ENCODE measurements at regions not wholly inside any gene's neighbourhood (a gene's known extent, or its start where the extent isn't known, plus 50 kb on each side); places are given as distances from the start of the nearest gene placed in this dataset.

DNA sequence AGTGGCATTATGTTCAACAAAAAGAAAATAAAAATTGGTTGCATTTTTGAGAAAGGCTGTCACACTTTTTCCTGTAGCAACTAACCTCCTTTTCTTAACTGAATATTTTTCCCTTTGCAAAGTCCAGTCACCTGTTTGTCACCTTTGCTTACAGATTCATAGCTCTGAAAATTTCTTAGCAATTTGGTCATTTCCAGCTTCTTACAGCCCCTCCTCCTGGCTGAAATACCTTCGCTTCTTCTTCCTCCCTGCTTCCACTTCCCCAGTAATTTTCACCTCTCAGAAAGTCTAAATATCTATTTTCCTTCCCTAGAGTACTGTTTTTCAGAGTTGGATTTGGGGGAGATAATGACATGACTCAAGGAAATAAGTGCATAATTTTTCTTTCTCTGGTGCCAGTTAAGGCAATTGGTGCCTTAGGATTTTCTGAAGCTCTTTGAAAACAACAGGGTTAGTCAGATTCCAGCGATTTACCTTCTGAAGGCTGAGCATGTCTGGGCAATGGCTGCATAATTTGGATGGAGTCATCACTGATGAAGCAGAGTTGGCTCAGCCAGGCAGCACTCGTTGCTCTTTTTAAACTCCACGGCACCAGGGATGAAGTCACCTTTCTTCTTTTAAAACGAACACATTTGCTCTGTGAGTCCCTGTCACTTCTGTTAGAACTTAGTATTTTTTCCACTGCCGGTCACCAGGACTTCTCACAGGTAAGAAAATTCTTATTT, 62.1 kb upstream of the AMOTL1 start:
- CTCF ChIA-PET: no interaction called here
- TF ChIP-seq POLR2A (IDR thresholded peaks at IDR 0.05; ENCODE audit: low read depth, low read length) (no peak), BHLHE40 (IDR thresholded peaks at IDR 0.05; ENCODE audit: low read depth, low read length) (no peak), MXI1 (IDR thresholded peaks at IDR 0.05; ENCODE audit: borderline replicate concordance, low read depth, low read length) (no peak), MAZ (IDR thresholded peaks at IDR 0.05; ENCODE audit: borderline replicate concordance, low read depth, low read length) (no peak), CHD1 (IDR thresholded peaks at IDR 0.05; ENCODE audit: low read depth, low read length) (no peak), RCOR1 (IDR thresholded peaks at IDR 0.05; ENCODE audit: insufficient replicate concordance, low read length) (no peak), CEBPB (IDR thresholded peaks at IDR 0.05; ENCODE audit: low read depth, low read length) (no peak), SMC3 (IDR thresholded peaks at IDR 0.05; ENCODE audit: low read depth, low read length) (no peak), NFE2L2 (IDR thresholded peaks at IDR 0.05; ENCODE audit: low read depth, low read length) (no peak), RFX5 (IDR thresholded peaks at IDR 0.05; ENCODE audit: low read depth, low read length) (no peak), FOS (IDR thresholded peaks at IDR 0.05; ENCODE audit: low read depth, low read length) (no peak), MAFK (IDR thresholded peaks at IDR 0.05; ENCODE audit: low read depth, low read length) (no peak), RAD21 (IDR thresholded peaks at IDR 0.05; ENCODE audit: low read length) (no peak)
- TF ChIP-seq, protein P1, sequence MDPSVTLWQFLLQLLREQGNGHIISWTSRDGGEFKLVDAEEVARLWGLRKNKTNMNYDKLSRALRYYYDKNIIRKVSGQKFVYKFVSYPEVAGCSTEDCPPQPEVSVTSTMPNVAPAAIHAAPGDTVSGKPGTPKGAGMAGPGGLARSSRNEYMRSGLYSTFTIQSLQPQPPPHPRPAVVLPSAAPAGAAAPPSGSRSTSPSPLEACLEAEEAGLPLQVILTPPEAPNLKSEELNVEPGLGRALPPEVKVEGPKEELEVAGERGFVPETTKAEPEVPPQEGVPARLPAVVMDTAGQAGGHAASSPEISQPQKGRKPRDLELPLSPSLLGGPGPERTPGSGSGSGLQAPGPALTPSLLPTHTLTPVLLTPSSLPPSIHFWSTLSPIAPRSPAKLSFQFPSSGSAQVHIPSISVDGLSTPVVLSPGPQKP (IDR thresholded peaks at IDR 0.05; ENCODE audit: borderline replicate concordance, low read depth, low read length): no peak
- TF ChIP-seq, protein P2, sequence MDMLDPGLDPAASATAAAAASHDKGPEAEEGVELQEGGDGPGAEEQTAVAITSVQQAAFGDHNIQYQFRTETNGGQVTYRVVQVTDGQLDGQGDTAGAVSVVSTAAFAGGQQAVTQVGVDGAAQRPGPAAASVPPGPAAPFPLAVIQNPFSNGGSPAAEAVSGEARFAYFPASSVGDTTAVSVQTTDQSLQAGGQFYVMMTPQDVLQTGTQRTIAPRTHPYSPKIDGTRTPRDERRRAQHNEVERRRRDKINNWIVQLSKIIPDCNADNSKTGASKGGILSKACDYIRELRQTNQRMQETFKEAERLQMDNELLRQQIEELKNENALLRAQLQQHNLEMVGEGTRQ (IDR thresholded peaks at IDR 0.05; ENCODE audit: low read depth, low read length): no peak
- TF ChIP-seq, protein P3, sequence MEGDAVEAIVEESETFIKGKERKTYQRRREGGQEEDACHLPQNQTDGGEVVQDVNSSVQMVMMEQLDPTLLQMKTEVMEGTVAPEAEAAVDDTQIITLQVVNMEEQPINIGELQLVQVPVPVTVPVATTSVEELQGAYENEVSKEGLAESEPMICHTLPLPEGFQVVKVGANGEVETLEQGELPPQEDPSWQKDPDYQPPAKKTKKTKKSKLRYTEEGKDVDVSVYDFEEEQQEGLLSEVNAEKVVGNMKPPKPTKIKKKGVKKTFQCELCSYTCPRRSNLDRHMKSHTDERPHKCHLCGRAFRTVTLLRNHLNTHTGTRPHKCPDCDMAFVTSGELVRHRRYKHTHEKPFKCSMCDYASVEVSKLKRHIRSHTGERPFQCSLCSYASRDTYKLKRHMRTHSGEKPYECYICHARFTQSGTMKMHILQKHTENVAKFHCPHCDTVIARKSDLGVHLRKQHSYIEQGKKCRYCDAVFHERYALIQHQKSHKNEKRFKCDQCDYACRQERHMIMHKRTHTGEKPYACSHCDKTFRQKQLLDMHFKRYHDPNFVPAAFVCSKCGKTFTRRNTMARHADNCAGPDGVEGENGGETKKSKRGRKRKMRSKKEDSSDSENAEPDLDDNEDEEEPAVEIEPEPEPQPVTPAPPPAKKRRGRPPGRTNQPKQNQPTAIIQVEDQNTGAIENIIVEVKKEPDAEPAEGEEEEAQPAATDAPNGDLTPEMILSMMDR (conservative IDR thresholded peaks at IDR 0.05; ENCODE audit: low read depth, low read length): no peak
- no peak overlapping the region for H3K9ac ChIP-seq (ENCODE audit: low read depth, low read length)
- WGBS, 2 experiments (ENCODE audit: extremely low coverage in 2 of 2, insufficient read length in 1 of 2): no CpG with 5 or more reads among the region's 6 CpGs
- dilution Hi-C loops (cut with HindIII; ENCODE audit: low sequenced_read_pairs, unreplicated experiment) (no loop called here), in situ Hi-C loops (cut with MboI; ENCODE audit: low sequenced_read_pairs) (no loop called here), intact Hi-C loops (cut with micrococcal nuclease) (no loop called here)
- no peak overlapping the region for H3K4me3 ChIP-seq (ENCODE audit: insufficient read depth, low read depth, low read length)
- H3K27ac ChIP-seq (ENCODE audit: insufficient read depth, low read length): no peak overlapping the region
- no peaks in the 10 kb centered on the region for H3K9me3 ChIP-seq (ENCODE audit: control insufficient read depth, insufficient read depth, low read length)
- H3K4me1 ChIP-seq (ENCODE audit: control insufficient read depth, insufficient read depth, low read length): no peaks in the 10 kb centered on the region
- peaks cover 10% of the 10 kb centered on the region for H3K27me3 ChIP-seq (ENCODE audit: control insufficient read depth, insufficient read depth, low read length)
- no peak overlapping the region for H2BK20ac ChIP-seq (ENCODE audit: low read depth, low read length)
- no peaks in the 10 kb centered on the region for H4K20me1 ChIP-seq (ENCODE audit: insufficient read depth, low read length)
- no peak overlapping the region for H3K56ac ChIP-seq (ENCODE audit: extremely low read depth, insufficient read depth, low read length)
- no peak overlapping the region for H3K18ac ChIP-seq (ENCODE audit: low read depth, low read length)
- no peak overlapping the region for H2BK5ac ChIP-seq (ENCODE audit: low read depth, low read length, poor library complexity, severe bottlenecking)
- H2AK5ac ChIP-seq (ENCODE audit: low read depth, low read length): no peak overlapping the region
- ATAC-seq (ENCODE audit: low read depth) (peak; percentile 53; the same call in 1 of the 2 replicates), DNase-seq (peak; percentile 37)
- no peak overlapping the region for H4K8ac ChIP-seq (ENCODE audit: low read depth in 2 of 2, low read length in 2 of 2)
- H2AFZ ChIP-seq (replicated peaks; ENCODE audit: low read length, poor library complexity): no peak overlapping the region
- H2AK9ac ChIP-seq (replicated peaks; ENCODE audit: low read depth, low read length, poor library complexity): no peak overlapping the region
- H2BK15ac ChIP-seq (ENCODE audit: low read depth, low read length): no peak overlapping the region
- H3K14ac ChIP-seq (replicated peaks; ENCODE audit: low read depth, low read length): 0 out of 2 replicates have a peak overlapping the region, but pooled peaks have one; percentile 45
- POLR2A ChIA-PET (ENCODE audit: unreplicated experiment): no interaction called here
- no peak overlapping the region for H4K91ac ChIP-seq (ENCODE audit: insufficient read depth, low read depth, low read length)
- no peak overlapping the region; the same call in 1 of the 2 replicates for H3K4me2 ChIP-seq (ENCODE audit: low read depth, low read length)
- no peaks in the 10 kb centered on the region for H3K79me1 ChIP-seq (ENCODE audit: low read depth in 1 of 2, low read length in 2 of 2)
- no peaks in the 10 kb centered on the region for H3K9me1 ChIP-seq (ENCODE audit: insufficient read depth, low read length)
- H4K5ac ChIP-seq (ENCODE audit: low read depth, low read length): no peak overlapping the region
- BruUV-seq (replicated peaks): no TSS peak
- no peak overlapping the region for H3K4ac ChIP-seq (ENCODE audit: low read depth, low read length)
- no peak overlapping the region for H2BK120ac ChIP-seq (ENCODE audit: low read depth, low read length)
- no peaks in the 10 kb centered on the region for H3K36me3 ChIP-seq (ENCODE audit: control insufficient read depth, insufficient read depth, low read length)
- H3K23ac ChIP-seq (ENCODE audit: low read depth, low read length): no peak overlapping the region

Measured in IMR-90 (cell line).